B cell (primary cell): ENCODE measurements at regions not wholly inside any gene's neighbourhood (a gene's known extent, or its start where the extent isn't known, plus 50 kb on each side); places are given as distances from the start of the nearest gene placed in this dataset.

Experiments used
- ATAC-seq: fragments of 200-7000 bp; cut with Tn5 transposase; one replicate; pipeline ENCODE4 v1.10.0; 2021; ENCODE audit warnings: low read depth, mild to moderate bottlenecking, moderate number of reproducible peaks, moderate library complexity
- CTCF ChIA-PET: fragments of 350-600 bp; sonication (Branson Sonifier 250); formaldehyde crosslinking; loops from one replicate; lab custom pipeline; 2021; ENCODE audit warnings: antibody characterized with exemption, inconsistent platforms; lab: Charles Lee
- POLR2A ChIA-PET: fragments of 350-600 bp; sonication (Branson Sonifier 250); formaldehyde crosslinking; loops from one replicate; lab custom pipeline; 2021; ENCODE audit warnings: antibody characterized with exemption; lab: Charles Lee
- DNase-seq: peaks from one replicate; pipeline ENCODE4 v3.0.0; 2013
- H2AFZ ChIP-seq: 2 replicates; pipeline ENCODE4 v1.6.1; 2012; ENCODE audit warnings: mild to moderate bottlenecking, low read depth, low read length; ENCODE audit not compliant: insufficient read depth, poor library complexity, severe bottlenecking
- H3K27ac ChIP-seq, 2 donors: 1 replicate in 1 of 2; 2 replicates in 1 of 2; pipeline ENCODE4 v1.5.1; 2012 to 2013; ENCODE audit warnings: low read length in 2 of 2, mild to moderate bottlenecking in 2 of 2, moderate library complexity in 1 of 2
- H3K27me3 ChIP-seq, 4 experiments: fragments of 200-600 bp in 1 of 4; sonication (generic) in 1 of 4; replicated peaks in 1 of 4; 1 replicate in 2 of 4; 2 replicates in 2 of 4; pipeline versions ENCODE4 v1.6.1 to v1.7.0; 2013 to 2016; ENCODE audit warnings: low read length in 3 of 4, mild to moderate bottlenecking in 2 of 4, mixed read lengths in 1 of 4, moderate library complexity in 1 of 4; ENCODE audit not compliant: insufficient read depth in 4 of 4, control insufficient read depth in 3 of 4; ENCODE audit errors: control extremely low read depth in 1 of 4
- H3K36me3 ChIP-seq, 2 experiments: replicated peaks in 1 of 2; 1 replicate in 1 of 2; 2 replicates in 1 of 2; pipeline versions ENCODE4 v1.6.1 to v1.7.1; 2013; ENCODE audit warnings: low read length in 1 of 2; ENCODE audit not compliant: insufficient read depth in 2 of 2, control insufficient read depth in 1 of 2; ENCODE audit errors: control extremely low read depth in 1 of 2, extremely low read depth in 1 of 2
- H3K4me1 ChIP-seq, 2 donors: fragments of 200-600 bp in 1 of 2; sonication (generic) in 1 of 2; 1 replicate in 1 of 2; 2 replicates in 1 of 2; pipeline versions ENCODE4 v1.5.1 to v1.6.1; 2013 to 2017; ENCODE audit warnings: low read length in 2 of 2; ENCODE audit not compliant: control insufficient read depth in 2 of 2, insufficient read depth in 2 of 2
- H3K4me2 ChIP-seq: replicated peaks from 2 replicates; pipeline ENCODE3; 2012; ENCODE audit warnings: mild to moderate bottlenecking, low read depth, low read length; ENCODE audit not compliant: poor library complexity, severe bottlenecking
- H3K4me3 ChIP-seq, 5 experiments: fragments of 200-600 bp in 1 of 5; sonication (generic) in 1 of 5; 1 replicate in 3 of 5; 2 replicates in 2 of 5; pipeline versions ENCODE4 v1.5.1 to v1.7.0; 2011 to 2016; ENCODE audit warnings: low read length in 4 of 5, mild to moderate bottlenecking in 4 of 5, low read depth in 2 of 5, control low read depth in 1 of 5, moderate library complexity in 1 of 5; ENCODE audit not compliant: insufficient read depth in 1 of 5; ENCODE audit errors: control extremely low read depth in 1 of 5, extremely low read depth in 1 of 5
- H3K79me2 ChIP-seq: fragments of 200-600 bp; sonication (generic); one replicate; pipeline ENCODE4 v1.6.0; 2016; ENCODE audit warnings: low read length; ENCODE audit not compliant: control insufficient read depth, insufficient read depth
- H3K9ac ChIP-seq: fragments of 200-600 bp; sonication (generic); 2 replicates; pipeline ENCODE4 v1.6.1; 2017; ENCODE audit warnings: mild to moderate bottlenecking, low read length, moderate library complexity
- H3K9me3 ChIP-seq, 3 donors: one replicate each; pipeline versions ENCODE4 v1.6.1 to v1.7.1; 2013; ENCODE audit warnings: low read length in 2 of 3; ENCODE audit not compliant: control insufficient read depth in 2 of 3, insufficient read depth in 1 of 3; ENCODE audit errors: control extremely low read depth in 1 of 3
- H4K20me1 ChIP-seq: 2 replicates; pipeline ENCODE4 v1.6.0; 2012; ENCODE audit warnings: mild to moderate bottlenecking, low read length; ENCODE audit not compliant: insufficient read depth, control insufficient read depth, poor library complexity, severe bottlenecking
- H3K27ac Mint-ChIP-seq: one replicate; pipeline ENCODE4 v1.8.0; 2021; ENCODE audit warnings: mixed read lengths
- H3K27me3 Mint-ChIP-seq: one replicate; pipeline ENCODE4 v1.8.0; 2021; ENCODE audit warnings: mixed read lengths
- H3K4me1 Mint-ChIP-seq: one replicate; pipeline ENCODE4 v1.8.0; 2021; ENCODE audit warnings: mixed read lengths
- H3K4me3 Mint-ChIP-seq: one replicate; pipeline ENCODE4 v1.8.0; 2021; ENCODE audit warnings: mixed read lengths
- H3K9me3 Mint-ChIP-seq: one replicate; pipeline ENCODE4 v1.8.0; 2022; ENCODE audit warnings: mixed read lengths; ENCODE audit not compliant: insufficient read depth
- CTCF ChIP-seq: fragments of 200-600 bp; IDR thresholded peaks from one replicate; pipeline ENCODE4 v1.8.0; 2022; ENCODE audit warnings: antibody characterized with exemption, mild to moderate bottlenecking
- EZH2 ChIP-seq: IDR thresholded peaks from 2 replicates; pipeline ENCODE4 v1.6.1; 2012; ENCODE audit warnings: borderline replicate concordance, low read depth, mild to moderate bottlenecking, moderate library complexity, low read length; ENCODE audit not compliant: insufficient read depth, poor library complexity, severe bottlenecking
- WGBS: methylation state at CpG from one replicate; pipeline ENCODE4 v1.1.5; 2013; ENCODE audit warnings: missing lambda C conversion rate; ENCODE audit not compliant: insufficient coverage; 5-methylcytosine and 5-hydroxymethylcytosine counted together
- intact Hi-C: fragments of 100-400 bp; cut with micrococcal nuclease; formaldehyde crosslinking; loops from one replicate; pipeline ENCODE4 v1.10.0; 2022

GRCh38 chr6:76774781-76775384 is 688.4 kb downstream of the HTR1B start:
- Histone ChIP-seq H3K9ac (no peak overlapping the region), H3K4me3 (no peak overlapping the region), H3K79me2 (no peaks in the 10 kb centered on the region), H3K4me1 (no peaks in the 10 kb centered on the region), H2AFZ (no peak overlapping the region), H4K20me1 (no peaks in the 10 kb centered on the region), H3K4me2 (no peak overlapping the region), H3K27me3 (no peaks in the 10 kb centered on the region), H3K36me3 (no peaks in the 10 kb centered on the region), H3K9me3 (no peaks in the 10 kb centered on the region), H3K27ac (no peak overlapping the region)
- POLR2A ChIA-PET, result no interaction called here
- DNase-seq (no peak), ATAC-seq (no peak)
- H3K27me3 Mint-ChIP-seq, result no peaks in the 10 kb centered on the region
- H3K9me3 Mint-ChIP-seq, result peaks cover 4% of the 10 kb centered on the region
- CTCF ChIA-PET, result no interaction called here
- 75% methylated on average over 3 of the region's 6 CpGs for WGBS
- intact Hi-C loops, result no loop called here
- no peak overlapping the region for H3K4me3 Mint-ChIP-seq
- TF ChIP-seq CTCF (no peak), EZH2 (no peak)
- H3K4me1 Mint-ChIP-seq, result no peaks in the 10 kb centered on the region
- no peak overlapping the region for H3K27ac Mint-ChIP-seq

- Histone ChIP-seq H2AFZ (no peak overlapping the region), H3K4me1 (no peaks in the 10 kb centered on the region), H3K36me3 (no peaks in the 10 kb centered on the region), H3K4me3 (no peak overlapping the region), H3K27me3 (no peaks in the 10 kb centered on the region), H4K20me1 (no peaks in the 10 kb centered on the region), H3K9ac (no peak overlapping the region), H3K9me3 (no peaks in the 10 kb centered on the region), H3K79me2 (no peaks in the 10 kb centered on the region), H3K4me2 (no peak overlapping the region), H3K27ac (no peak overlapping the region)
- Mint-ChIP-seq H3K27me3 (no peaks in the 10 kb centered on the region), H3K9me3 (no peaks in the 10 kb centered on the region), H3K27ac (no peak overlapping the region), H3K4me3 (no peak overlapping the region), H3K4me1 (no peaks in the 10 kb centered on the region)
- WGBS, result no CpG with 5 or more reads among the region's 2 CpGs
- DNase-seq, result no peak
- TF ChIP-seq CTCF, result no peak
- TF ChIP-seq EZH2, result no peak
- no peak for ATAC-seq
- CTCF ChIA-PET, result no interaction called here
- POLR2A ChIA-PET, result no interaction called here
- intact Hi-C loops, result no loop called here
These were observed 690.3 kb downstream of the HTR1B start for GRCh38 chr6:76772951-76773350.
